HG03139 (cell line): ENCODE measurements at regions not wholly inside any gene's neighbourhood (a gene's known extent, or its start where the extent isn't known, plus 50 kb on each side); places are given as distances from the start of the nearest gene placed in this dataset.

Source experiments
- ATAC-seq: cut with Tn5 transposase; IDR thresholded peaks from one replicate; pipeline ENCODE4 v1.9.1; 2021; ENCODE audit not compliant: unreplicated experiment

DNA sequence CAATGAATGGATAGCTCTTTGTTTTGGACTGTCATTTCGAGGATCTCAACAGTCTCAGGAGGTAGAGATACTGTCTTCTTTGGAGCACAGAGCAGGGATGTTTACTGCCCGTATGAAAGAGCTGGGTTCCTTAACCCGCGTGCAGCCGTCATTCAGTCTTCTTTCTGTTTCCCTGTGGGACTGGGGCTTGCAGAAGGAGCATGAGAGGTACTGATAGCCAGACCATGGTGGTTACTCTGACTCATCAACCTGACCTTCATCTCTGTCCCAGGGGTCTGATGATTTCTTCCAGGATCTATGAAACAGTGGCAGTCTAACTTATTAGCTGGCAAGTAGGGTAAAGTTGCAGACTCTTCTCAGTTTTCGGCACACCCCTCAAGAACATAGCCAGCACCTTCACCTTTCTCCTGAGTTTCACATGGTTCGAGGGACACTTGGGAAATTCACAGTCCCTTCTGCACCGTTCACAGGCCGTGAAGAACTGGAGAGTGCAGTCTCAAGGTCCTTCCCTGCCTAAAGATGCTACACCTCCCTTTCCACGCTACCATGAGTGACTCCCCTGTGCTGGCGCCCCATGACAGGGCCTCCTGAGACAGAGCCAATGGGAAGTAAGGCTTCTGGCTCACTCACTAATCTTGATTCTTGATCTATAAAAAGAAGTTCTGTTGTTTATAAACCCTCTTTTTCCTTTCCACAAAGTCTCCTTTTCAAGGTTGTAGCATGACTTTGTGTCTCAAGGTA is 226.2 kb downstream of the MC4R start:
- ATAC-seq, result peak; percentile 89

DNA sequence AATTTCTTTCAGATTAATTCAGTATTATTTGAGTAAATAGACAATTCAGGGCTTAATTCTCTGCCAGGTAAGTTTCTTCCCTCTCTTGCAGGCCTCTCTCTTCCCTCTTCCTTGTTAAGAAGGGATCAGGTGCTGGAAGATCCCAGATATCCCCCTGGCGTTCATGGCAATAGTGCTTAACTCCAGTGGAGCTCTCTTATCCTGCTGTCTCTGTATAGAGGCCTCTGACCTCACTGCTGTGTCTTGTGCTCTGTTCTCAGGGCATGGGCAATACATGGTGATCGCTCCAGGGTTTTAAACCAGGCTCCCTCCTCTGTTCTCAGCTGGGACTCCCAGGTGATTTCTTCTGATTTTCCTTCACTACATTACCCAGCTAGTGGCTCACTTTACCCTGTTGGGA is 226.8 kb downstream of the MC4R start:
- ATAC-seq, result peak; percentile 8

DNA sequence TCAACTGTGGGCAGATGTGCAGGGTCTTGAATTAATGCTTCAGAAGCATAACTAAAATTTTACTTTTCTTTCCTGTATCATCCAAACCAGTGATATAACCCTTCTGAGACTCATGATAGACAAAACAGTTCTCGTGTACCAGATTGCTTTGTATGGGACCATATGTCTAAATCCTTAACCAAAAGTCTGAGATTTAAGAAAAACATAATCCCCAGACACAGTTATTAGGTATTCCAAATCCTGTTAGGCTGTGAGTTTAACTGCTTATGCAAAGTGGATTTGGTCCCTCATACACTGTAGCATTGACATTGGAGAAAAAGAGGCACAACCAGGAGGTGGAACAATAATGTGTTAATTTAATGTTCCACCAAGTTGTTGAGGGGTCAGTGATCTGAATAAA is 235.0 kb downstream of the PMAIP1 start:
- ATAC-seq, result no peak

DNA sequence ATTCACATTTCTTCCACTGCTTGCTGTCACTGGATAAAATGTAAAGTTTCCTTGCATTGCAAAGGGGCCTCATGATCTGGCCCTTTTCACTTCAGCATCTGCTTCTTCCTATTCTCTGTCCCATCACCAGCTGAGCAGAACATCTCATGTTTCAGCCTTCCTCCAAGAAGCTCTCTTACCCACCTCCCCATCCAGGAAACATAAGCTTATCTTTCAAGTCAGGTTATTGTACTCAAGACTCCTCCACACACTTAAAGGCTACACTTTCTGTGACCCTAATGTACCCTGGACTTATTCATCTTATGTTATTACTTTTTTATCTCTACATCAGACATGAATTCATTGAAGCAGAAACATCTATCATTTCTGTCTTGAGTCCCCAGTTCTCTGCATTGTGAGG is 230.5 kb downstream of the PMAIP1 start:
- no peak for ATAC-seq

DNA sequence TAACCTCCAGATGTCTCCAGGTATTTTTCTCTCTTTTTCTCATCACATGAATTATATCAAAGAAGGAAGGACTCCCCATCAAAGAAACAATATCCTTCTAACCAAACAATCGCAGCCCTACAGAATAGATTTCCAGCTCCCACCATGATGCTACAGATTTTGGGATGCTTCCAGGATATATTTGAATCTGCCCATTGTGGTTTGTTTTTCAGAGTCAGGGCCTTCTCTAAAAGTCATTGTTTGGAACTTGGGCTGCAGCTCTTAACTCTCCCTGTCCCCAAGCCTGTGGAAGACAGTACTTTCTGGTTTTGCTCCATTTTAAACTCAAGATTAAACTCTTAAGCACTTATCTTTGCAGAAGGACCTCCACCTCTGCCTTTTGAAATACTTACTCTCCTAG is 223.2 kb downstream of the PMAIP1 start:
- no peak for ATAC-seq

DNA sequence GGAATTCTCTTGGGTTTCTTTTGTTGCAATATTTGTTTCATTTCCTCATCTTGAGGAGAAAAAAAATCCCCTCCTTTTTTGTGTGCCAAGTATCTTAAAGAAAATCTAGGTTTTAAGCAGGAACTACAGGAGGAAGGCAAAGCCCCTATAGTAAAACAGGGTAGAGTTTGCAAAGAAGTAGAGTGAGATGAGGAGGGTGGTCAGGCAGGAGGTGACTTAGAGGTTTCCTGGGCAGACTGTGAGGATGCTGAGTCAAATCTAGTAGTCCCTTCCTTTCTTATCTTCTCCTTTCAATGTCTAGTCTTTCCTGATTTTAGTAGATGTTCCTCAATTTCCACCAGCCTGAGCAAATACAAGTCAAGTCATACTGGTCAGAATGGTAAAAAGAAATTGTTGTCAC is 222.5 kb downstream of the PMAIP1 start:
- ATAC-seq, result no peak

DNA sequence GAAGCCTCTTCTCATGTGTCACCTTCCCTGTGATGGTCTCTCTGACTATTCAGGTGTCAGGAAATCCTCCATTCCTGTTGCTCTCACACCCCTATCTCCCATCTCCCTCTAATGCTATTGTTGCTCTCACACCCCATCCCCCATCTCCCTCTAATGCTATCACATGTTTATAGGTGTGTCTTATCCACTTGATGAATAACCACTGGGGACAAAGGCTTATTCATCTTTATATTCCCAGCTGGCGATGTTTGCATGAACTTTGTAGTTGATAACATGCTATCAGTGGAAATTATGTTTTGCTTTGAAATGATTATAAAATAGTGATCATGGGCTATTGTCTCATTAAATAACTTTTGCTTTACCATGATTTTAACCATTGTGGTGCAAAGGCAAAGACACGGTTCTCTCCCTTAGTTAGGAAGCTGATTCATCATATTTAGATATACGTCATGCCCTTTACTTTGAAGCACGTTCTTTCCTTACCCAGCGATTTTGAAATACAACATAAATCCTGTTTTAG is 220.5 kb downstream of the PMAIP1 start:
- ATAC-seq, result no peak

DNA sequence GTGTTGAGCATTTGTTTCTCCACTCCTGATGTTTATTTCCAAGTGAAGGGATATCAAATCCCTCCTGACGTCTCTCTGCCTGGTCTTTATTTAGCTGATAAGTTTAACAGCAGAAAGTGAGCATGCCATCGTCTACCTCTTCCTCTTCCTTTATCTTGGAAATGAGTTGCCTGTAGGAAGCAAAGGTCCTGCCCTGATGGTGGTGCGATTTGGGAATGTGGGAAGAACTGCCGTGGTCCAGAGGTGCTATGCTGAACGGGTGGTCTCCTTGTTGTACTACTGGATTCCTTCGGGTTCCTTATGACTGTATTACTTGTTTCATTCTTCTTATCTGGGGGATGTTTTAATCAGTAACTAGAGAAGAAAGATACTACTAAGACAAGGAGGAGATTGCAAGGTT is 217.5 kb downstream of the PMAIP1 start:
- ATAC-seq, result no peak

DNA sequence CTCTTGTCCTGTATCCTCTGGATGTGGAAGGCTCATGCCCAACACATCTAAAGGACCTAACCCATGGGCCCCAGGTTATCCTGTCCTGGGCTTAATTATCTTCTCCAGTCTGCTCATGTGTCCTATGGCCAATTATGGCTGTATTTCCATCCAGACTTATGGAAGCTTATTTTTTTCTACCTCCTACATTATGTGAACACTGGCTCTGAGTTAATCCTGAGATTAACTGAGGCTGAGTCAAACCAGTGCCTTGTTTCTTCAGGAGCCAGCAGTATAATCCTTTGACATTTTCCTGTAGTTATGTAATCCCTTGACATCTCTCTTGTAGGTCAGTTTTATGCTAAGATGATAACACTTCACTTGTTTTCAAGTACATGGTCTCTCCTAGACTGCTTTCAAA is 213.6 kb downstream of the PMAIP1 start:
- no peak for ATAC-seq

DNA sequence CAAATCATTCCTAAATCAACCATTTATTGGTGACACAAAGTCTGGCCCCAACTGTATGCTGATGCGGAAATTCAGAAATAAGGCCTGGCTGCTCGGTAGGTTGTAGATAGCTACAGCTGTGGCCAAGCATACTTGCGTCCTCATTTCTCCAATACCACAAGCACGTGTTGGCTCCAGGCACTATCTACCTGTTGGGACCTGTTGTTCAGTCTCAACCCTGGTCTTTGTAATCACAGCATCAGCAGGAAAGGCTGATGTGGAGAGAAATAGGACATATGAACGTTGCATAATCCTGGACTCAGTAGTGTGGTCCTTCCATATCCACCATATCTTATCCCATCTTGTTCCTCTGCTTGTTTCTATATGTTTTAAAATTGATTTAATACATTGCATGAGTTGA is 212.6 kb downstream of the PMAIP1 start:
- ATAC-seq, result no peak

DNA sequence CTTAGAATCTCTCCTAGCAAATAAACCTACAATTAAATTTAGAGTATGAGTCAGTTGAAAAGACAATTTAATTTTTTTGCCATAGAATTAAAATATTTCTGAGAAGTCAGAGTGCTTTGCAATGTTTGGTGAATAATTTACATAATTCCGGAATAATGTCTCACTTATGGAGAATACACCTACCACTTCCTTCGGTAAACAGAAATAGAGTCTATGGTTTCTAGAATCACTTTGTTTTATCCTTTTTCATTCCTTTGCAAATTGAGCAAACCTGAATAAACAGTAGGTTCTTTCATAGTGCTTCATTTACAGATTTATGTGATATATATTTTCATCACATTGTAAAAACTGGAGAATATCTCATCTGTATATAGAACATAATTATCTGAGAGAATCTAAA is 211.7 kb downstream of the PMAIP1 start:
- ATAC-seq, result no peak

DNA sequence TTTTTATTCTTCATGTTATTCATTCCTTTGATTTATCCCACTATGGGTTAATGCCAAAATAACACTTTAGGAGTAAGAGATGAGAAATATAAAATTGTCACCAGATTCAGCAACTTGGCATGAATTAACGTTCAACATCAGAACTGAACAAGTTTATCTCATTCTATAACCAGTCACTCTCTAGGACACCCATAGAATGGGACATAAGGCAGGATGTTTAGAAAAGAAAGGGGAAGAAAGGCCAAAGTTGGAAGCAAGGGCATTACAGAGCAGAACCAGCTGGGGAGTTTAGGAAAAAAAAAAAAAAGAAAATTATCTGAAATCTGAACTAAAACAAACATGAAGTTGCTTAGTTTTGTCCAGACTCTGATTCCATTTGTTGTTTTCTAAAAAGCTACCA is 211.0 kb downstream of the PMAIP1 start:
- ATAC-seq, result no peak

DNA sequence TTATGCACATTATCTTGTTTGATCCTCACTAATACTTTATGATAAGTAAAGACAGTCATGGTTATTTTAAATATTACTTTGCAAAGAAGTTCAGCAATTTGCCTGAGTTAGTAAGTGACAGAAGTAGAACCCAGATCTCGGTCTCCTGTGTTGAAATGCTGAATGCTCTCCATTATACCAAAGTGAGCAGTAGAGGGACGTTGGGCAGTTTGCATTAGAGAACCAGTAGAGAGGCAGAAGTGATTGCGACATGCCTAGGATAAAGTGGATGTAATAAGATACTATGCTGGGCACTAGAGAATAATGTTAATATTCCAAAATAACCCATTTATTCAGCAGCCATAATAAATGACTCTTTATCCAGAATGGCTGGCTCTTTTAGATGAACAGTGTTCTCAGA is 201.0 kb downstream of the PMAIP1 start:
- no peak for ATAC-seq

DNA sequence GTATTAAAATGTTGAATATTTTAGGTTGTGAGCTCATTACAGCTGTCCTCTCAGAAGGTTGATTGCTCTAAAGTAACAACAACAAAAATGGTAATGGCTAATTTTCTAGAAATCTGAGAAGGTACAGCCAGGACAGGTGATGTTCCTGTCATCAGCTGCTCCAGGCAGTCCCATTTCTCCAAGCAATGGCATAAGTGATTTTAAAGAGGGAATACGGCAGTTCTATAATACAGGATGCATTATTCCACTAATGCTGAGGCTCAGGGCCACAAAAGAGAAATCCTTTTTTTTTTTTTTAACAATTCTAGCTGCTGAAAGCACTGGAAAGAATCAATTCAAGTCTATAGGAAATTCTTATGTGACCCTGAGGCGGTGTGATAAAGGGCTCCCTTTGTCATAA is 199.9 kb downstream of the PMAIP1 start:
- no peak for ATAC-seq

DNA sequence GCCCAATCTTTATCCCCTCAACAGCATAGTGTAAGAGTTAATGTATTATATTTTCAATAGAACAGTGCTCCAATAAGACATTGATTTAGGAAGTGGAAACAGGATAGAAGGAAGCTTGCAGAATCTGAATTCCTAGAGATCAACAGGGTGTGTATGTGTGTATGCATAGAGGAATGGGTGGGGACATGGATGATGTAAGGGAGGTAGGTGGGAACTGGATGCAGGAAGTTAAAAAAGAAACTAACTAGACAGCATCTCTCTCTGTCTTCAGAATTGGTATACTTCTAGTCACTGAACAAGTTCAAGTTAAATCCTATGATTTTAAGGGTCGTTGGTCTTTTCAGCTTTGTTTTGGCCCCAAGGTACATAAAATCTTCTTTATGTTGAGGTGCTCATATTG is 196.6 kb downstream of the PMAIP1 start:
- ATAC-seq, result no peak

DNA sequence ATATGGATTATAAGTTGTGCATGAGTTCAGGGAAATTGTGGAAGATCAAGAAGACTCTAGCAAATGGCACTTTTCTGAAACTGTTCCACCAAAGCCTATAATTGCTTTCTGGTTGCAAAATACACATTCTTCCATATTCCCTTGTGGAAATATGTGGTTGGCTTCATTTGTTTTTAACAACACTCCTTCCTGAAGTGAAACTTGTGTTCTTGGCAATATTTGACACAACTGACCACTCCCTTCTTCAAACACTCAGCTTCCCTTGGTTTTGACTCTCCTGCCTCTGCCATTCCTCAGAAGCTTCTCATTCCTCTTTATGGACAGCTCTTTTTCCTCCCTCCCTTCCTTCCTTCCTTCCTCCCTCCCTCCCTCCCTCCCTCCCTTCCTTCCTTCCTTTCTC is 192.3 kb downstream of the PMAIP1 start:
- ATAC-seq, result no peak

DNA sequence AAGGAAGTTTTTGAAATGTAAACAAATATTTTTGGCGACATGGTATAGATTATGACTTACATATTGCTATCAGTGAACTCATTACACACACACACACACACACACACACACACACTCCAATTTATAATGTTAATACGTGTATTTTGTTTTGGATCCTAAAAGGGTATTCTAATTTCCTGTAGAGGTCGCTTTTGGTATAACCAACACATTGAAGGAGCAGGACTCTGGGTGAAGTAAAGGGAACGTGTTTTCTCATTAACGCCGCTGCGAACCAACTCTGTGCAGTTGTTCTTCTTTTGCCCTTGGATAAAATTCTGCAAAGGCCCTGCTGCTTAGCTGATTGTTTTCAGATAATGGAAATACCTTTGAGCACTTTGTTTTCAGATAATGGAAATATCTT is 190.4 kb downstream of the PMAIP1 start:
- ATAC-seq, result no peak

DNA sequence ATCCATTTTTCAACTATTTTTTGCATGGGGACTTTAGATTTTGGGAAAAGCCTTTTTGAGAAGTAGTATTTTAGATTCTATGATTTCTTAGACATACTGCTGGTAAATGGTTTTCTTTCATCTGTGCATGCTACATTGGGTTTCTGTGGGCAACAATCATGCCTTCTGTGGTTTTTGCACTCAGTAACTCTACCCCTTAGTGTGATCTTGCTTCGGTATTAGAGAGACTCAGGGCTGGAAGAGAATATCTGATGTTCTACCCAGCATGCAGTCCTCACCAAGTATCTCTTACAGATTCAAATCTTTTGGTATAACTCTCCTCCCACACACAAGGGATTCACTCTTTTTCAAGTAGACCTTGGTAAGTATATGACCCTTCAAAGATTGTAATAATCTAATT is 183.0 kb downstream of the PMAIP1 start:
- peak; percentile 92 for ATAC-seq

DNA sequence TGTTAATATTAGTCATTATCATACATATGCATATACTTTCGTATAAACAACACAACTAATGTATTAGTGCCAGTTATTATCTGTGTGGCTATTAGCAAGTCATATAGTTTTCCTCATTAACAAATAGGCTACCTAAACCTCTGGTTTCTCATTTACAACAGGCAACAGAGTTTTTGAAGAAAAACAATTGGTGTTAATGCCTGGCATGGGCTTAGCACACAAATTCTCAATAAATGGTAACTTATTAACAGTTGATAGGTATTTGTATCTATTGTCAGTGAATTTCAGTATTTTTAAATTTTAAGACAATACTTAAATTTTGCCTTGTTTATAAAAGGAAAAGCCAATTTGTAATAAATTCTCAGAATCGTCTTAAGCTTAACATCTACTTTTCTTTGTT is 182.5 kb downstream of the PMAIP1 start:
- no peak for ATAC-seq

DNA sequence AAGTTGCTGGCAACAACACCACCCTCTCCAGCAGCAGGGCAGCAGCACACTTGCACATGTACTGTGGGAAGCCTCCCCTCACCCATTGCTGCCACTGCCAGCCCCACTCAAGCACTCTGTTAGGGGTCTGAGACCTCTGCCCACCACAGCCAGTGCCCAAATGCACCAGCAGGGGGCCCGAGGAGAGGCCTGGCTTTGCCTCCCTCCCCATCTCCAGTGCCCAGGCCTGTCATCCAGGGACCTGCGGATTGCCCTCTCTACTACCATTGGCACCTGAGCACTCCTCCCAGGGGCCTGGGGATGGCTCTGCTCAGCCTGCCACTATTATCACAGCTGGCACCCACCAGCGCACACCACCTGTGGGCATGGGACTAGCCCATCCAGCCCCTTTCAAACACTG is 175.7 kb downstream of the PMAIP1 start:
- no peak for ATAC-seq

DNA sequence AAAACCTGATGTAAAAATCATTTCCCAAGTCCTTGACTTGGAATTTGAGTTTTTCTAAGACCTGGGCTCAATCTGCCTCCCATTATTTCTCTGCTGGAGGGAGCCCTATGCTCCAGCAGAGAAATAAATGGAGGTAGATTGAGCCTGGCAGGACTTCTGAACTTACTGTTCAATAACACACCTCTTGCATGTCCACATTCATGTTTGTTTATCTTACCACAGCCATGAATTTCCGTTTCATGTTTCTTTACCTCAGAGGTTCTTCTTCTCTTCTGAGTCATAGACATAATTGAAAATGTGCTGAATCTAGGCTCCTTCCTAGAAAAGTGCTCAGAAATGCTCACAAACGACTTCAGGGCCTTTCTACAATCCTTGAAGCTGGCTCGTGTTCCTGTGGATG is 170.8 kb downstream of the PMAIP1 start:
- no peak for ATAC-seq

DNA sequence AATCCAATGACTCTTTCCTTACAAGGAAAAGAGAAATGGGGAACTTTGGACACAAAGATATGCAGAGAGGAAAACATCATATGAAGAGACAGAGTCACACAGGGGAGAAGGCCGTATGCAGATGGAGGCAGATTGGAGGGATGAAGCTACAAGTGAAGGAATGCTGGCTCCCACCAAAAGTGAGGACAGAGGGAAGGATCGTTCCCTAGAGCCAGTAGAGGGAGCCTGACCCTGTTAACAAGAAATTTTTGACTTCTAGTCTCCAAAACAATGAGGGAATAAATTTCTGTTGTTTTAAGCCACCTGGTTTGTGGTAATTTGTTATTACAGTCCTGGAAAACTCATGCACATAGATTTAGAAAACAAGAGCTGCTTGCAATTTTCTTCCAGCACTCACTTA is 169.3 kb downstream of the PMAIP1 start:
- ATAC-seq, result no peak
